Spleen (tissue), 11 donors: ENCODE measurements at regions not wholly inside any gene's neighbourhood (a gene's known extent, or its start where the extent isn't known, plus 50 kb on each side); places are given as distances from the start of the nearest gene placed in this dataset.

Source experiments
- DNase-seq: peaks from one replicate; pipeline ENCODE4 v3.0.0-alpha.2; 2020
- H3K27ac ChIP-seq, 8 donors: fragments of 200-600 bp; sonication (generic) in 7 of 8; 1 replicate in 4 of 8; 2 replicates in 4 of 8; pipeline versions ENCODE4 v1.5.0 to v1.8.0; 2016 to 2021; ENCODE audit warnings: inconsistent platforms in 4 of 8, mild to moderate bottlenecking in 4 of 8, moderate library complexity in 1 of 8
- H3K27me3 ChIP-seq, 7 donors: fragments of 200-600 bp; sonication (generic) in 6 of 7; replicated peaks in 1 of 7; 1 replicate in 4 of 7; 2 replicates in 3 of 7; pipeline versions ENCODE4 v1.5.0 to v1.8.0; 2016 to 2021; ENCODE audit warnings: inconsistent platforms in 3 of 7, mild to moderate bottlenecking in 1 of 7
- H3K36me3 ChIP-seq, 6 donors: fragments of 200-600 bp; sonication (generic) in 5 of 6; 1 replicate in 4 of 6; 2 replicates in 2 of 6; pipeline versions ENCODE4 v1.5.0 to v1.8.0; 2016 to 2021; ENCODE audit warnings: inconsistent platforms in 2 of 6
- H3K4me1 ChIP-seq, 6 donors: fragments of 200-600 bp; sonication (generic) in 5 of 6; 1 replicate in 3 of 6; 2 replicates in 3 of 6; pipeline versions ENCODE4 v1.5.0 to v1.8.0; 2016 to 2021; ENCODE audit warnings: inconsistent platforms in 3 of 6
- H3K4me3 ChIP-seq, 8 donors: fragments of 200-600 bp; sonication (generic) in 7 of 8; 1 replicate in 4 of 8; 2 replicates in 4 of 8; pipeline versions ENCODE4 v1.5.0 to v1.8.0; 2016 to 2021; ENCODE audit warnings: inconsistent platforms in 4 of 8, mild to moderate bottlenecking in 4 of 8, moderate library complexity in 2 of 8
- H3K9me3 ChIP-seq, 8 donors: fragments of 200-600 bp; sonication (generic) in 7 of 8; 1 replicate in 4 of 8; 2 replicates in 4 of 8; pipeline versions ENCODE4 v1.5.0 to v1.8.0; 2016 to 2021; ENCODE audit warnings: inconsistent platforms in 4 of 8
- POLR2A ChIP-seq, 3 donors: fragments of 450-650 bp; IDR thresholded peaks; one replicate each; pipeline ENCODE4 v1.5.1; 2017; ENCODE audit warnings: antibody characterized with exemption in 3 of 3, mild to moderate bottlenecking in 1 of 3
- POLR2AphosphoS5 ChIP-seq, 3 donors: sonication (generic); formaldehyde crosslinking; IDR thresholded peaks; one replicate each; pipeline ENCODE4 v1.5.1; 2017; ENCODE audit warnings: antibody characterized with exemption in 3 of 3
- WGBS, 5 donors: extraction: QIAGEN DNeasy Blood & Tissue Kit in 3 of 5; methylation state at CpG; one replicate each; pipeline versions ENCODE4 v1.1.5 to v1.1.7; 2013 to 2018; 5-methylcytosine and 5-hydroxymethylcytosine counted together
- intact Hi-C: fragments of 100-400 bp; cut with DNase I; formaldehyde crosslinking; loops from one replicate; pipeline ENCODE4 v1.15.0; 2023; ENCODE audit warnings: low total_unique reads
- TF ChIP-seq, protein P1 (sequence below), 11 experiments: fragments of 200-600 bp in 7 of 11; fragments of 450-650 bp in 4 of 11; sonication (generic) in 4 of 11; IDR thresholded peaks in 8 of 11; conservative IDR thresholded peaks in 3 of 11; 1 replicate in 7 of 11; 2 replicates in 4 of 11; pipeline versions ENCODE4 v1.4.0 to v1.8.0; 2016 to 2021; ENCODE audit warnings: antibody characterized with exemption in 11 of 11, inconsistent platforms in 4 of 11, mild to moderate bottlenecking in 1 of 11
- donor health status: healthy with polysubstance abuse.
- donor health status: DM: no; HTN: no; CAD: no; lungs with moderate emphysema.
- donor health status: DM: no; HTN: no; CAD: no.
- donor health status: Bipolar disorder and iron deficiency.
- donor health status: healthy.
- donor health status: DM: no; HTN: no; CAD: no.
- donor health status: DM: yes; HTN: yes; CAD: no.

DNA sequence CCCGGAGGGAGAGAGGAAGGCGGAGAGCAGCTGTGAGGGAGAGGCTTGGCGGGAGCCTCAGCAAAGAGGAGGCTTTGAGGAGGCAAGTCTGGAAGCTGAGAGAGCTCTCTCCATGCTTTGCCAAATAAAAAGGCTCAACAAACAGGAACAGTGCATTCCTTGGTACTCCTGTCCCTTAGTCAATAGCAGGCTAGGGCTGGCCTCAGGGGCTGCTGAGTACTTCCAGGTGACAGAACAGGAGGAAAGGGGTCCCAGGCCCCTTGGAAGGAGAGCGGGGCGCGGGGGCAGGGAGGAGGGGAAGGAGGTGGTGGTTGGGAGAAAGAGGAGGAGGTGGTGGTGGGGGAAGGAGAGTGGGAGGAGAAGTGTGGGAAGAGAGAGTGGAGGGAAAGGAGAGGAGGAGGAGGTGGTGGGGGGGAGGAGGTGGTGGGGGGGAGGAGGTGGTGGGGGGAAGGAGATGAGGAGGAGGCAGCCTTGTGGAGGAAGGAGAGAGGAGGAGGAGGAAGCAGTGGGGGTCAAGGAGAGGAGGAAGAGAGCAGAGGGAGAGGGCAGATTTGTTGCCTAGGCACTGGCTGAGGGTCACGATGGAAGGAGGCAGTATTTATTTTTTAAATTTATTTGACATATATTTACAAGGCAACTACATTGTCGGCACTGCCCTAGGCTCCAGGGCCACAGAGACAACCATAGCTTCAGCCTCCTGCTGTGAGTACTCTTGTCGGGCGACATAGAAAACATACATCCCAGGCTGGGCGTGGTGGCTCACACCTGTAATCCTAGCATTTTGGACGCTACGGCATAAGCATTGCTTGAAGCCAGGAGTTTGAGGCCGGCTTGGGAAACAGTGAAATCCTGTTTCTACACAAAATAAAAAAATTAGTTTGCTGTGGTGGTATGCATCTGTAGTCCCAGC lies 74.2 kb upstream of the ZBED5 start:
- no peak for TF ChIP-seq POLR2A (IDR thresholded peaks at IDR 0.05)
- TF ChIP-seq, protein P1, sequence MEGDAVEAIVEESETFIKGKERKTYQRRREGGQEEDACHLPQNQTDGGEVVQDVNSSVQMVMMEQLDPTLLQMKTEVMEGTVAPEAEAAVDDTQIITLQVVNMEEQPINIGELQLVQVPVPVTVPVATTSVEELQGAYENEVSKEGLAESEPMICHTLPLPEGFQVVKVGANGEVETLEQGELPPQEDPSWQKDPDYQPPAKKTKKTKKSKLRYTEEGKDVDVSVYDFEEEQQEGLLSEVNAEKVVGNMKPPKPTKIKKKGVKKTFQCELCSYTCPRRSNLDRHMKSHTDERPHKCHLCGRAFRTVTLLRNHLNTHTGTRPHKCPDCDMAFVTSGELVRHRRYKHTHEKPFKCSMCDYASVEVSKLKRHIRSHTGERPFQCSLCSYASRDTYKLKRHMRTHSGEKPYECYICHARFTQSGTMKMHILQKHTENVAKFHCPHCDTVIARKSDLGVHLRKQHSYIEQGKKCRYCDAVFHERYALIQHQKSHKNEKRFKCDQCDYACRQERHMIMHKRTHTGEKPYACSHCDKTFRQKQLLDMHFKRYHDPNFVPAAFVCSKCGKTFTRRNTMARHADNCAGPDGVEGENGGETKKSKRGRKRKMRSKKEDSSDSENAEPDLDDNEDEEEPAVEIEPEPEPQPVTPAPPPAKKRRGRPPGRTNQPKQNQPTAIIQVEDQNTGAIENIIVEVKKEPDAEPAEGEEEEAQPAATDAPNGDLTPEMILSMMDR (IDR thresholded peaks at IDR 0.05 in 8 of 11, conservative IDR thresholded peaks at IDR 0.05 in 3 of 11), result no peak
- no peak for TF ChIP-seq POLR2AphosphoS5 (IDR thresholded peaks at IDR 0.05)
- Histone ChIP-seq H3K9me3 (no peaks in the 10 kb centered on the region), H3K4me3 (peak overlapping the region in 7 of 8 donors; percentile 53 to 73 (median 57)), H3K36me3 (no peaks in the 10 kb centered on the region), H3K27ac (peak overlapping the region in 7 of 8 donors; percentile 77 to 87 (median 84)), H3K27me3 (peaks cover 0 to 49% (median 24%) of the 10 kb centered on the region in 7 donors), H3K4me1 (peaks cover 3 to 50% (median 30%) of the 10 kb centered on the region in 6 donors)
- intact Hi-C loops, result loop anchor here (5.0 to 10.0 kb wide), 2 partner anchors 90 to 853 kb away; no protein-coding TSS in a partner anchor
- no peak for DNase-seq
- 33 to 37% (median 34%) methylated on average over 14 of the region's 14 CpGs for WGBS, 5 donors

- DNase-seq, result peak; percentile 85
- intact Hi-C loops, result loop anchor here (5.0 to 10.0 kb wide), 2 partner anchors 91 to 854 kb away; no protein-coding TSS in a partner anchor
- H3K4me1 ChIP-seq, result peaks cover 3 to 50% (median 30%) of the 10 kb centered on the region in 6 donors
- peaks cover 0 to 49% (median 24%) of the 10 kb centered on the region in 7 donors for H3K27me3 ChIP-seq
- no peaks in the 10 kb centered on the region for H3K36me3 ChIP-seq
- 0 to 1% (median 1%) methylated on average over 24 to 69 of the region's 69 CpGs for WGBS, 5 donors
- H3K9me3 ChIP-seq, result no peaks in the 10 kb centered on the region
- TF ChIP-seq POLR2A (IDR thresholded peaks at IDR 0.05) (no peak), POLR2AphosphoS5 (IDR thresholded peaks at IDR 0.05) (peak in 2 of 3 donors; percentile 62 to 72)
- TF ChIP-seq, protein P1 (IDR thresholded peaks at IDR 0.05 in 8 of 11, conservative IDR thresholded peaks at IDR 0.05 in 3 of 11), result no peak
- peak overlapping the region; percentile 46 to 73 (median 56) for H3K4me3 ChIP-seq
- peak overlapping the region; percentile 59 to 87 (median 84) for H3K27ac ChIP-seq
Observed at GRCh38 chr11:10930972-10931760, 73.3 kb upstream of the ZBED5 start.

- DNase-seq, result no peak
- H3K4me1 ChIP-seq, result peaks cover 3 to 50% (median 30%) of the 10 kb centered on the region in 6 donors
- intact Hi-C loops, result loop anchor here (5.0 to 10.0 kb wide), 2 partner anchors 92 to 854 kb away; no protein-coding TSS in a partner anchor
- H3K4me3 ChIP-seq, result peak overlapping the region; percentile 46 to 73 (median 56)
- WGBS, 5 donors, result 6 to 10% (median 9%) methylated on average over 24 to 35 of the region's 35 CpGs
- H3K36me3 ChIP-seq, result no peaks in the 10 kb centered on the region
- TF ChIP-seq POLR2A (IDR thresholded peaks at IDR 0.05) (no peak), POLR2AphosphoS5 (IDR thresholded peaks at IDR 0.05) (no peak)
- TF ChIP-seq, protein P1 (IDR thresholded peaks at IDR 0.05 in 8 of 11, conservative IDR thresholded peaks at IDR 0.05 in 3 of 11), result no peak
- H3K9me3 ChIP-seq, result no peaks in the 10 kb centered on the region
- peak overlapping the region; percentile 59 to 87 (median 84) for H3K27ac ChIP-seq
- peaks cover 0 to 49% (median 24%) of the 10 kb centered on the region in 7 donors for H3K27me3 ChIP-seq
Observed at GRCh38 chr11:10930224-10930971, 72.5 kb upstream of the ZBED5 start.
